ENCODE measurements at regions not wholly inside any gene's neighbourhood (a gene's known extent, or its start where the extent isn't known, plus 50 kb on each side); places are given as distances from the start of the nearest gene placed in this dataset.

- Histone ChIP-seq H3K4me3 (ENCODE audit: low read depth in 1 of 2, low read length in 2 of 2) (no peak overlapping the region), H3K4me1 (ENCODE audit: control insufficient read depth in 1 of 2, insufficient read depth in 2 of 2, low read length in 2 of 2) (no peaks in the 10 kb centered on the region), H3K27ac (ENCODE audit: low read length) (no peak overlapping the region), H3K27me3 (ENCODE audit: low read depth, low read length) (no peaks in the 10 kb centered on the region), H3K9me3 (ENCODE audit: control insufficient read depth in 1 of 2, low read length in 2 of 2) (peaks cover 0 to 2% of the 10 kb centered on the region in 2 donors), H3K36me3 (ENCODE audit: control insufficient read depth in 1 of 2, insufficient read depth in 2 of 2, low read length in 2 of 2) (no peaks in the 10 kb centered on the region)
These were observed 328.2 kb upstream of the COL3A1 start for GRCh38 chr2:188645986-188646385.

GRCh38 chr2:188647430-188648070 is 326.6 kb upstream of the COL3A1 start:
- peaks cover 0 to 2% of the 10 kb centered on the region in 2 donors for H3K9me3 ChIP-seq (ENCODE audit: control insufficient read depth in 1 of 2, low read length in 2 of 2)
- no peaks in the 10 kb centered on the region for H3K4me1 ChIP-seq (ENCODE audit: control insufficient read depth in 1 of 2, insufficient read depth in 2 of 2, low read length in 2 of 2)
- H3K27ac ChIP-seq (ENCODE audit: low read length) = no peak overlapping the region
- no peak overlapping the region for H3K4me3 ChIP-seq (ENCODE audit: low read depth in 1 of 2, low read length in 2 of 2)
- H3K27me3 ChIP-seq (ENCODE audit: low read depth, low read length) = no peaks in the 10 kb centered on the region
- no peaks in the 10 kb centered on the region for H3K36me3 ChIP-seq (ENCODE audit: control insufficient read depth in 1 of 2, insufficient read depth in 2 of 2, low read length in 2 of 2)

GRCh38 chr2:188659656-188660406 is 314.3 kb upstream of the COL3A1 start:
- Histone ChIP-seq H3K27me3 (ENCODE audit: low read depth, low read length) (no peaks in the 10 kb centered on the region), H3K9me3 (ENCODE audit: control insufficient read depth in 1 of 2, low read length in 2 of 2) (no peaks in the 10 kb centered on the region), H3K36me3 (ENCODE audit: control insufficient read depth in 1 of 2, insufficient read depth in 2 of 2, low read length in 2 of 2) (no peaks in the 10 kb centered on the region), H3K4me1 (ENCODE audit: control insufficient read depth in 1 of 2, insufficient read depth in 2 of 2, low read length in 2 of 2) (peaks cover 0 to under 1% of the 10 kb centered on the region in 2 donors), H3K4me3 (ENCODE audit: low read depth in 1 of 2, low read length in 2 of 2) (no peak overlapping the region), H3K27ac (ENCODE audit: low read length) (no peak overlapping the region)

- no peaks in the 10 kb centered on the region for H3K36me3 ChIP-seq (ENCODE audit: control insufficient read depth in 1 of 2, insufficient read depth in 2 of 2, low read length in 2 of 2)
- no peaks in the 10 kb centered on the region for H3K9me3 ChIP-seq (ENCODE audit: control insufficient read depth in 1 of 2, low read length in 2 of 2)
- H3K27ac ChIP-seq (ENCODE audit: low read length) = no peak overlapping the region
- no peaks in the 10 kb centered on the region for H3K27me3 ChIP-seq (ENCODE audit: low read depth, low read length)
- H3K4me3 ChIP-seq (ENCODE audit: low read depth in 1 of 2, low read length in 2 of 2) = no peak overlapping the region
- peaks cover 0 to 11% of the 10 kb centered on the region in 2 donors for H3K4me1 ChIP-seq (ENCODE audit: control insufficient read depth in 1 of 2, insufficient read depth in 2 of 2, low read length in 2 of 2)
These were observed 310.9 kb upstream of the COL3A1 start for GRCh38 chr2:188663301-188663700.

GRCh38 chr2:188664416-188664815 is 309.8 kb upstream of the COL3A1 start:
- Histone ChIP-seq H3K4me1 (ENCODE audit: control insufficient read depth in 1 of 2, insufficient read depth in 2 of 2, low read length in 2 of 2) (peaks cover 0 to 15% of the 10 kb centered on the region in 2 donors), H3K27ac (ENCODE audit: low read length) (no peak overlapping the region), H3K4me3 (ENCODE audit: low read depth in 1 of 2, low read length in 2 of 2) (no peak overlapping the region), H3K36me3 (ENCODE audit: control insufficient read depth in 1 of 2, insufficient read depth in 2 of 2, low read length in 2 of 2) (no peaks in the 10 kb centered on the region), H3K9me3 (ENCODE audit: control insufficient read depth in 1 of 2, low read length in 2 of 2) (no peaks in the 10 kb centered on the region), H3K27me3 (ENCODE audit: low read depth, low read length) (no peaks in the 10 kb centered on the region)

- Histone ChIP-seq H3K36me3 (ENCODE audit: control insufficient read depth in 1 of 2, insufficient read depth in 2 of 2, low read length in 2 of 2) (no peaks in the 10 kb centered on the region), H3K27me3 (ENCODE audit: low read depth, low read length) (no peaks in the 10 kb centered on the region), H3K4me1 (ENCODE audit: control insufficient read depth in 1 of 2, insufficient read depth in 2 of 2, low read length in 2 of 2) (peaks cover 0 to 15% of the 10 kb centered on the region in 2 donors), H3K27ac (ENCODE audit: low read length) (no peak overlapping the region), H3K9me3 (ENCODE audit: control insufficient read depth in 1 of 2, low read length in 2 of 2) (no peaks in the 10 kb centered on the region), H3K4me3 (ENCODE audit: low read depth in 1 of 2, low read length in 2 of 2) (no peak overlapping the region)
These were observed 309.1 kb upstream of the COL3A1 start for GRCh38 chr2:188664951-188665595.

- H3K4me1 ChIP-seq (ENCODE audit: control insufficient read depth in 1 of 2, insufficient read depth in 2 of 2, low read length in 2 of 2) = peaks cover 0 to 15% of the 10 kb centered on the region in 2 donors
- no peaks in the 10 kb centered on the region for H3K36me3 ChIP-seq (ENCODE audit: control insufficient read depth in 1 of 2, insufficient read depth in 2 of 2, low read length in 2 of 2)
- H3K9me3 ChIP-seq (ENCODE audit: control insufficient read depth in 1 of 2, low read length in 2 of 2) = no peaks in the 10 kb centered on the region
- H3K4me3 ChIP-seq (ENCODE audit: low read depth in 1 of 2, low read length in 2 of 2) = no peak overlapping the region
- no peak overlapping the region for H3K27ac ChIP-seq (ENCODE audit: low read length)
- H3K27me3 ChIP-seq (ENCODE audit: low read depth, low read length) = no peaks in the 10 kb centered on the region
These were observed 308.4 kb upstream of the COL3A1 start for GRCh38 chr2:188665727-188666304.

GRCh38 chr2:188666503-188666902 is 307.7 kb upstream of the COL3A1 start:
- Histone ChIP-seq H3K27ac (ENCODE audit: low read length) (no peak overlapping the region), H3K27me3 (ENCODE audit: low read depth, low read length) (no peaks in the 10 kb centered on the region), H3K4me3 (ENCODE audit: low read depth in 1 of 2, low read length in 2 of 2) (no peak overlapping the region)

GRCh38 chr2:188668017-188668680 is 306.0 kb upstream of the COL3A1 start:
- H3K27ac ChIP-seq (ENCODE audit: low read length) = no peak overlapping the region
- no peaks in the 10 kb centered on the region for H3K36me3 ChIP-seq (ENCODE audit: control insufficient read depth in 1 of 2, insufficient read depth in 2 of 2, low read length in 2 of 2)
- H3K4me1 ChIP-seq (ENCODE audit: control insufficient read depth in 1 of 2, insufficient read depth in 2 of 2, low read length in 2 of 2) = peaks cover 0 to 15% of the 10 kb centered on the region in 2 donors
- H3K4me3 ChIP-seq (ENCODE audit: low read depth in 1 of 2, low read length in 2 of 2) = no peak overlapping the region
- no peaks in the 10 kb centered on the region for H3K9me3 ChIP-seq (ENCODE audit: control insufficient read depth in 1 of 2, low read length in 2 of 2)
- no peaks in the 10 kb centered on the region for H3K27me3 ChIP-seq (ENCODE audit: low read depth, low read length)

More at GRCh38 chr2:188666503-188666902, 307.7 kb upstream of the COL3A1 start:
- H3K4me1 ChIP-seq (ENCODE audit: control insufficient read depth in 1 of 2, insufficient read depth in 2 of 2, low read length in 2 of 2) = peaks cover 0 to 15% of the 10 kb centered on the region in 2 donors
- no peaks in the 10 kb centered on the region for H3K36me3 ChIP-seq (ENCODE audit: control insufficient read depth in 1 of 2, insufficient read depth in 2 of 2, low read length in 2 of 2)
- H3K9me3 ChIP-seq (ENCODE audit: control insufficient read depth in 1 of 2, low read length in 2 of 2) = no peaks in the 10 kb centered on the region

GRCh38 chr2:188675391-188676009 is 298.7 kb upstream of the COL3A1 start:
- Histone ChIP-seq H3K27ac (ENCODE audit: low read length) (no peak overlapping the region), H3K36me3 (ENCODE audit: control insufficient read depth in 1 of 2, insufficient read depth in 2 of 2, low read length in 2 of 2) (no peaks in the 10 kb centered on the region), H3K4me1 (ENCODE audit: control insufficient read depth in 1 of 2, insufficient read depth in 2 of 2, low read length in 2 of 2) (no peaks in the 10 kb centered on the region), H3K9me3 (ENCODE audit: control insufficient read depth in 1 of 2, low read length in 2 of 2) (no peaks in the 10 kb centered on the region), H3K4me3 (ENCODE audit: low read depth in 1 of 2, low read length in 2 of 2) (no peak overlapping the region), H3K27me3 (ENCODE audit: low read depth, low read length) (no peaks in the 10 kb centered on the region)

All from muscle layer of duodenum (tissue), 2 donors.